ENCODE measurements at regions not wholly inside any gene's neighbourhood (a gene's known extent, or its start where the extent isn't known, plus 50 kb on each side); places are given as distances from the start of the nearest gene placed in this dataset.
"Not testable (repeated sequence)": the region's sequence is repeated elsewhere in the genome, so short reads cannot be mapped to it uniquely, and the experiment has no call there.

- not testable (repeated sequence) for TF ChIP-seq CTCF, POLR2A, POLR2AphosphoS5 (IDR thresholded peaks at IDR 0.05)
Measured at GRCh38 chrX:122221810-122222209, 962.3 kb upstream of the GRIA3 start.
